LNCaP clone FGC (cell line): ENCODE measurements at regions not wholly inside any gene's neighbourhood (a gene's known extent, or its start where the extent isn't known, plus 50 kb on each side); places are given as distances from the start of the nearest gene placed in this dataset.

Experiments used
- DNase-seq: peaks from one replicate; pipeline ENCODE4 v3.0.0-alpha.2; 2011; ENCODE audit warnings: low read depth
- H3K4me3 ChIP-seq: 2 replicates; pipeline ENCODE4 v1.5.1; 2011; ENCODE audit warnings: mild to moderate bottlenecking, low read depth, low read length, control low read depth
- CTCF ChIP-seq: IDR thresholded peaks from 2 replicates; pipeline ENCODE4 v1.5.1; 2012; ENCODE audit warnings: mild to moderate bottlenecking; ENCODE audit not compliant: control insufficient read depth, insufficient read depth; ENCODE audit errors: extremely low read depth

DNA sequence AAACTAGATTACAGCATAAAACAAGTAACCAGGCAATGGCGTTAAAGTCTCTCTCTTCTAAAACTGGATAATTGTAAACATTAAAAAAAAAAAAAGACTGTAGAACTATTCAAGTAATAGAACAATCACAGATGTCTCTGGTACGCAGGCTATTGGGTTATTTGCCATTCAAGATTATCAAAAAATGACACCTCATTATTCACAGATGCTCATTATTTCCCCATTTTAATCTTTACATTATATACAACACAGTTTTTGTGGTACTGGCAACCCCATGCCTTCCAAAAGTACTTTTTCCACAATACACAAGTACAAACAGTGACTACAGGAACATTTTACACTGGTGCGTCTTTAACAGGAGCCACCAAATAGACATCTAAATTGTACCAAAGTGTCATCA, 109.4 kb downstream of the ZNF608 start:
- H3K4me3 ChIP-seq: no peak overlapping the region
- DNase-seq: no peak
- TF ChIP-seq CTCF: no peak

- no peak overlapping the region for H3K4me3 ChIP-seq
- no peak for TF ChIP-seq CTCF
- no peak for DNase-seq
Measured at GRCh38 chr5:124634741-124635323, 111.6 kb downstream of the ZNF608 start.

GRCh38 chr5:124634228-124634739, 112.2 kb downstream of the ZNF608 start:
- H3K4me3 ChIP-seq: no peak overlapping the region
- TF ChIP-seq CTCF: no peak
- no peak for DNase-seq

DNA sequence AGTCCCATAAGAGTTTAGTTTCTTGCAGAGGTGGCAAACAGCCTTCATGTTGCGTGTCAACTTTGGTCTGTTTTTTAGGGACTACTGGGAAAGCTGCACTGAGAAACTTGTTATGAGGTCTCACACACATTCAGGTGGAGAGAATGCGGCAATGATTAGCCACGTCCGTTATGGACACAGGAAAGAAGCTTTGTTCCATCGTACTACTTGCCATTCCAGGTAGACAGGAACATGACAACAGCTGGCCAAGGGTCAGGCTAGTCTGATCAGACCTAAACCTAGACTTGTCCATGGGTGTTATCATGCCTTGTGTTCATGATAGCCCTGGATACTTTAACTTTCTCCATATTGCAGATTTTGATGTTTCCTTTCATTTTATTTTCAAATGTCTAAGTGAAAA, 113.2 kb downstream of the ZNF608 start:
- TF ChIP-seq CTCF: no peak
- no peak for DNase-seq
- no peak overlapping the region for H3K4me3 ChIP-seq

GRCh38 chr5:124631874-124632550, 114.4 kb downstream of the ZNF608 start:
- TF ChIP-seq CTCF: no peak
- DNase-seq: no peak
- no peak overlapping the region for H3K4me3 ChIP-seq

DNA sequence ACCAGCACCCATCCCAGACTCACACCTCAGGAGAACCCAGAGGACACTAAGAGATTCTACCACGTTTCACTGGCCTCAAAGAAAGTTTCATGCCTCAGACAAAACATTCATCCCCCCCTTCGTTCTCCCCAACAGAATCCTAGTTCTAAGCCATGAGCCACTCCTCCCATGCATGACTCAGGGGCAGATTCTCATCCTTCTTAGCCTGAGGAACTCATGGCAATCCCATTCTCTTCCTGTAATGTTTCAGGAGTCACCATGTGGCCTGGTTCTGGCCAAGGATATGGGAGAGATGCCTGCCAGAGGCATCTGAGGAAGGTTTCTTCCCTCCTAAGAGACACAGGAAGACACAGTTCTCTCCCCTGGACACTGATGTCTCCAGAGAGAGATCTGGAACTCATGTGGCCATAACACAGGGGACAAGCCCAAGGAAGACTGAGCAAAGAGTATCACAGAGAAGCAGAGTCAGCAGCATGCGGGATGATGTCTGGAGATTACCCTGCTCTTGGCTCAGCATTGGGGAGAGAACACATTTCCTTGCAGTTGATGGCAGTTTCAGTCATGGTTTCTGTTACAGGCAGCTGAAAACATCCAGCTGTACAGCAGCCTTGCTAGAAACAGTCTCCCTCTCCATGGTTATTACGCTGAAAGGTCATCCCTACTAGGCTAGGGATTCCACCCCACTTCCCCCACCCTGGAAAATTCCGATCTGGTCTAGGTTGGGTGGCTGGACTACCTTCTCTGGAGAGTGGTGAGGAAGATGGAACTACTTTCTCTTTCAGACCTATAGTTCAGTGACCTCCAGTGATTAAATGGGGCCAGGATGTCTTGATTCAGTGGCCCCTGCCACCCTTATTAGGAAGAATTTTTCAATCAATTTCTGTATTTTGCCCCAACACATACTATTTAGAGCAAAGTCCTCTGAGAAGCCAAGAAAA, 115.4 kb downstream of the ZNF608 start:
- no peak for DNase-seq
- TF ChIP-seq CTCF: no peak
- H3K4me3 ChIP-seq: no peak overlapping the region
